HepG2 (cell line): ENCODE measurements at regions not wholly inside any gene's neighbourhood (a gene's known extent, or its start where the extent isn't known, plus 50 kb on each side); places are given as distances from the start of the nearest gene placed in this dataset.

Experiments used
- ATAC-seq: fragments of 200-7000 bp; cut with Tn5 transposase; 3 replicates; pipeline ENCODE4 v1.9.1; 2020; ENCODE audit warnings: mild to moderate bottlenecking, moderate library complexity
- BruUV-seq: library from RNA; stranded (reverse); fragments of 400-500 nt; replicated peaks from 2 replicates; lab custom pipeline; 2021; lab: Mats Ljungman, UMichigan
- CTCF ChIA-PET: fragments of 300-600 bp; formaldehyde crosslinking; extraction: SDS; loops from one replicate; lab custom pipeline; 2021; ENCODE audit warnings: low total read pairs, inconsistent platforms, low intra/inter-chr PET ratio; lab: Yijun Ruan, JAX
- POLR2A ChIA-PET: fragments of 350-600 bp; sonication (Branson Sonifier 250); formaldehyde crosslinking; loops from one replicate; lab custom pipeline; 2020; ENCODE audit warnings: antibody characterized with exemption, inconsistent platforms; lab: Yijun Ruan, JAX
- DNase-seq: peaks from one replicate; pipeline ENCODE4 v3.0.0-alpha.2; 2015; ENCODE audit warnings: low spot score
- FAIRE-seq: peaks from 3 replicates; lab custom pipeline; 2011; peaks lifted over from hg19 to GRCh38; lab: Jason Lieb, UNC
- H2AFZ ChIP-seq: one replicate; pipeline ENCODE4 v1.6.1; 2011; ENCODE audit warnings: low read length, inconsistent platforms
- H3K27ac ChIP-seq: fragments of 300-600 bp; 3 replicates; pipeline ENCODE4 v1.8.0; 2011; ENCODE audit warnings: mixed run types, mild to moderate bottlenecking, mixed read lengths, low read length, inconsistent platforms; ENCODE audit not compliant: insufficient read depth; ENCODE audit errors: extremely low read length
- H3K27me3 ChIP-seq, 2 experiments: fragments of 200-600 bp in 1 of 2; 2 replicates in 1 of 2; 3 replicates in 1 of 2; pipeline versions ENCODE4 v1.6.0 to v1.8.0; 2011; ENCODE audit warnings: low read length in 2 of 2, mild to moderate bottlenecking in 2 of 2, moderate library complexity in 2 of 2, inconsistent platforms in 1 of 2; ENCODE audit not compliant: insufficient read depth in 2 of 2, control insufficient read depth in 1 of 2
- H3K36me3 ChIP-seq, 2 experiments: fragments of 200-600 bp in 1 of 2; replicated peaks in 1 of 2; 2 replicates in 1 of 2; 3 replicates in 1 of 2; pipeline versions ENCODE4 v1.5.1 to v1.8.0; 2011; ENCODE audit warnings: low read length in 2 of 2, inconsistent platforms in 1 of 2; ENCODE audit not compliant: insufficient read depth in 2 of 2, control insufficient read depth in 1 of 2
- H3K4me1 ChIP-seq: 2 replicates; pipeline ENCODE4 v1.5.1; 2012; ENCODE audit warnings: low read length, inconsistent platforms; ENCODE audit not compliant: insufficient read depth
- H3K4me2 ChIP-seq: 2 replicates; pipeline ENCODE4 v1.6.0; 2011; ENCODE audit warnings: low read depth, low read length, inconsistent platforms
- H3K4me3 ChIP-seq, 3 experiments: fragments of 200-600 bp in 1 of 3; sonication (generic), shearing (Covaris generic) in 1 of 3; replicated peaks in 1 of 3; 2 replicates each; pipeline ENCODE4 v1.5.1; 2011 to 2016; ENCODE audit warnings: low read length in 3 of 3, inconsistent platforms in 2 of 3, low read depth in 2 of 3, mild to moderate bottlenecking in 2 of 3, control low read depth in 1 of 3, mixed read lengths in 1 of 3; ENCODE audit not compliant: insufficient read depth in 1 of 3
- H3K79me2 ChIP-seq: one replicate; pipeline ENCODE4 v1.6.1; 2011; ENCODE audit warnings: low read length, inconsistent platforms; ENCODE audit not compliant: insufficient read depth
- H3K9ac ChIP-seq: 2 replicates; pipeline ENCODE4 v1.6.0; 2011; ENCODE audit warnings: mild to moderate bottlenecking, low read depth, low read length, inconsistent platforms; ENCODE audit not compliant: insufficient read depth
- H3K9me3 ChIP-seq: 2 replicates; pipeline ENCODE4 v1.5.1; 2012; ENCODE audit warnings: mild to moderate bottlenecking, low read length
- H4K20me1 ChIP-seq: 2 replicates; pipeline ENCODE4 v1.6.0; 2011; ENCODE audit warnings: inconsistent platforms, mild to moderate bottlenecking, low read length, moderate library complexity; ENCODE audit not compliant: insufficient read depth
- ARHGAP35 ChIP-seq: sonication (generic); formaldehyde crosslinking; IDR thresholded peaks from 2 replicates; pipeline ENCODE4 v1.9.0; 2022; ENCODE audit warnings: mild to moderate bottlenecking, inconsistent platforms, moderate library complexity, missing genetic modification reagents, borderline replicate concordance
- GFI1 ChIP-seq: sonication (generic); formaldehyde crosslinking; IDR thresholded peaks from 2 replicates; pipeline ENCODE4 v1.5.0; 2020; ENCODE audit warnings: missing genetic modification reagents, mild to moderate bottlenecking, borderline replicate concordance
- HCFC1 ChIP-seq: fragments of 150-350 bp; IDR thresholded peaks from 2 replicates; pipeline ENCODE4 v1.6.1; 2014; ENCODE audit warnings: low read depth, low read length
- HOXD1 ChIP-seq: sonication (generic); formaldehyde crosslinking; IDR thresholded peaks from 2 replicates; pipeline ENCODE4 v1.5.0; 2020; ENCODE audit warnings: missing genetic modification reagents
- ISX ChIP-seq: sonication (generic); formaldehyde crosslinking; conservative IDR thresholded peaks from 2 replicates; pipeline ENCODE4 v1.5.0; 2020; ENCODE audit warnings: missing genetic modification reagents
- JARID2 ChIP-seq: sonication (generic); formaldehyde crosslinking; IDR thresholded peaks from 2 replicates; pipeline ENCODE4 v1.8.1; 2023; ENCODE audit warnings: missing genetic modification reagents, inconsistent platforms; ENCODE audit not compliant: insufficient replicate concordance
- MED8 ChIP-seq: sonication (generic); formaldehyde crosslinking; IDR thresholded peaks from 2 replicates; pipeline ENCODE4 v1.8.1; 2023; ENCODE audit warnings: mild to moderate bottlenecking, missing genetic modification reagents; ENCODE audit not compliant: insufficient replicate concordance
- MIER2 ChIP-seq: IDR thresholded peaks from 2 replicates; pipeline ENCODE4 v1.6.1; 2016; ENCODE audit warnings: missing biosample characterization, missing genetic modification reagents
- PRDM10 ChIP-seq: sonication (generic); formaldehyde crosslinking; IDR thresholded peaks from 2 replicates; pipeline ENCODE4 v1.4.0; 2020; ENCODE audit warnings: low read depth, missing genetic modification reagents
- RARA ChIP-seq: IDR thresholded peaks from 2 replicates; pipeline ENCODE4 v1.6.1; 2016; ENCODE audit warnings: missing genetic modification reagents, missing compliant biosample characterization
- SP4 ChIP-seq: sonication (generic); formaldehyde crosslinking; IDR thresholded peaks from 2 replicates; pipeline ENCODE4 v1.8.1; 2023; ENCODE audit warnings: mild to moderate bottlenecking, missing genetic modification reagents
- ZNF121 ChIP-seq: sonication (generic); formaldehyde crosslinking; IDR thresholded peaks from 2 replicates; pipeline ENCODE4 v1.5.0; 2020; ENCODE audit warnings: mild to moderate bottlenecking, missing genetic modification reagents
- ZNF143 ChIP-seq: sonication (generic); formaldehyde crosslinking; IDR thresholded peaks from 2 replicates; pipeline ENCODE4 v1.4.0; 2020; ENCODE audit warnings: missing genetic modification reagents
- ZNF343 ChIP-seq: sonication (generic); formaldehyde crosslinking; IDR thresholded peaks from 2 replicates; pipeline ENCODE4 v1.4.0; 2020; ENCODE audit warnings: mild to moderate bottlenecking, missing genetic modification reagents
- ZNF782 ChIP-seq: sonication (generic); formaldehyde crosslinking; IDR thresholded peaks from 2 replicates; pipeline ENCODE4 v1.4.0; 2020; ENCODE audit warnings: missing genetic modification reagents, mild to moderate bottlenecking, borderline replicate concordance
- ZSCAN30 ChIP-seq: sonication (generic); formaldehyde crosslinking; IDR thresholded peaks from 2 replicates; pipeline ENCODE4 v1.5.0; 2020; ENCODE audit warnings: mild to moderate bottlenecking, missing genetic modification reagents
- in situ Hi-C: cut with HindIII; loops from 2 replicates; pipeline ENCODE4 v1.10.0; 2017; ENCODE audit warnings: low pct_unique_long_range_greater_than_20kb; ENCODE audit not compliant: extremely low pct_ligation_motif_present
- intact Hi-C: fragments of 100-400 bp; cut with micrococcal nuclease; formaldehyde crosslinking; loops from one replicate; pipeline ENCODE4 v1.10.0; 2022; ENCODE audit not compliant: unreplicated experiment

- H3K79me2 ChIP-seq = no peaks in the 10 kb centered on the region
- TF ChIP-seq ARHGAP35 (CRISPR knock-in tag) = no peak
- no peak for TF ChIP-seq SP4
- no peak for TF ChIP-seq HCFC1
- TF ChIP-seq MIER2 = no peak
- TF ChIP-seq ISX (CRISPR knock-in tag) = no peak
- no peak for TF ChIP-seq ZNF782 (CRISPR knock-in tag)
- TF ChIP-seq ZNF343 (CRISPR knock-in tag) = no peak
- no peak for TF ChIP-seq HOXD1 (CRISPR knock-in tag)
- no peak for TF ChIP-seq JARID2 (CRISPR knock-in tag)
- no peak for TF ChIP-seq ZNF143 (CRISPR knock-in tag)
- no peak for TF ChIP-seq ZSCAN30 (CRISPR knock-in tag)
- no peak for TF ChIP-seq GFI1
- no peak for TF ChIP-seq PRDM10 (CRISPR knock-in tag)
- no peak for TF ChIP-seq RARA (CRISPR knock-in tag)
- no peak for TF ChIP-seq MED8 (CRISPR knock-in tag)
- no peak for TF ChIP-seq ZNF121 (CRISPR knock-in tag)
- TF ChIP-seq, all 625 proteins: peak for 0
- no peaks in the 10 kb centered on the region for H3K9me3 ChIP-seq
- FAIRE-seq = no peak
- no peak overlapping the region for H3K4me2 ChIP-seq
- no peaks in the 10 kb centered on the region for H4K20me1 ChIP-seq
- DNase-seq = no peak
- H3K27me3 ChIP-seq = no peaks in the 10 kb centered on the region; a peak in 1 of 5 replicates
- H3K36me3 ChIP-seq = no peaks in the 10 kb centered on the region
- no peak for ATAC-seq
- ChIA-PET POLR2A (no interaction called here), CTCF (no interaction called here)
- intact Hi-C loops = no loop called here
- BruUV-seq = no TSS peak
- no peak overlapping the region for H3K4me3 ChIP-seq
- H3K9ac ChIP-seq = no peak overlapping the region
- no peak overlapping the region for H3K27ac ChIP-seq
- no peak overlapping the region for H2AFZ ChIP-seq
- H3K4me1 ChIP-seq = no peaks in the 10 kb centered on the region
- in situ Hi-C loops = no loop called here
Measured at GRCh38 chr11:94245121-94245520, 59.3 kb upstream of the IZUMO1R start.
